ENCODE measurements at regions not wholly inside any gene's neighbourhood (a gene's known extent, or its start where the extent isn't known, plus 50 kb on each side); places are given as distances from the start of the nearest gene placed in this dataset.

GRCh38 chr1:91130256-91130985, 108.6 kb upstream of the ZNF644 start:
- TF ChIP-seq CTCF (IDR thresholded peaks at IDR 0.05; ENCODE audit: low read depth, low read length) (no peak), POLR2A (IDR thresholded peaks at IDR 0.05; ENCODE audit: extremely low read depth, insufficient read length) (no peak), MAX (IDR thresholded peaks at IDR 0.05; ENCODE audit: low read depth, low read length) (no peak), MYC (IDR thresholded peaks at IDR 0.05; ENCODE audit: low read depth, low read length) (no peak)
